Coronary artery (tissue), 2 donors: ENCODE measurements at regions not wholly inside any gene's neighbourhood (a gene's known extent, or its start where the extent isn't known, plus 50 kb on each side); places are given as distances from the start of the nearest gene placed in this dataset.
"Not testable (repeated sequence)": the region's sequence is repeated elsewhere in the genome, so short reads cannot be mapped to it uniquely, and the experiment has no call there.

ENCODE experiments used
- DNase-seq: peaks from one replicate; pipeline ENCODE4 v3.0.0-alpha.2; 2017; ENCODE audit warnings: low spot score
- H3K27ac ChIP-seq, 2 donors: fragments of 200-600 bp; sonication (generic); one replicate each; pipeline ENCODE4 v1.5.1; 2016 to 2019
- H3K4me3 ChIP-seq: fragments of 200-600 bp; sonication (generic); 2 replicates; pipeline ENCODE4 v1.5.1; 2016; ENCODE audit warnings: mild to moderate bottlenecking, moderate library complexity
- CTCF ChIP-seq: fragments of 200-600 bp; sonication (generic); IDR thresholded peaks from one replicate; pipeline ENCODE4 v1.5.1; 2019; ENCODE audit warnings: antibody characterized with exemption

- no peak for DNase-seq
- H3K4me3 ChIP-seq = no peak overlapping the region
- peak overlapping the region in 1 of 2 donors; percentile 43 for H3K27ac ChIP-seq
- TF ChIP-seq CTCF = no peak
Observed at GRCh38 chr7:17408245-17408903, 109.9 kb downstream of the AHR start.

GRCh38 chr7:17408904-17409290 is 110.4 kb downstream of the AHR start:
- no peak for TF ChIP-seq CTCF
- no peak for DNase-seq
- Histone ChIP-seq H3K4me3 (no peak overlapping the region), H3K27ac (no peak overlapping the region)

GRCh38 chr7:17411922-17412321 is 113.5 kb downstream of the AHR start:
- H3K27ac ChIP-seq = no peak overlapping the region
- no peak overlapping the region for H3K4me3 ChIP-seq
- TF ChIP-seq CTCF = no peak
- DNase-seq = no peak

- no peak overlapping the region for H3K4me3 ChIP-seq
- no peak for TF ChIP-seq CTCF
- no peak for DNase-seq
- H3K27ac ChIP-seq = no peak overlapping the region
Observed at GRCh38 chr7:17412883-17413282, 114.4 kb downstream of the AHR start.

GRCh38 chr7:17415955-17416354 is 117.5 kb downstream of the AHR start:
- H3K4me3 ChIP-seq = no peak overlapping the region
- H3K27ac ChIP-seq = no peak overlapping the region
- no peak for TF ChIP-seq CTCF
- DNase-seq = no peak

GRCh38 chr7:17420308-17421015 is 122.0 kb downstream of the AHR start:
- H3K27ac ChIP-seq, DNase-seq, H3K4me3 ChIP-seq: not testable (repeated sequence)

- Histone ChIP-seq H3K4me3 (no peak overlapping the region), H3K27ac (no peak overlapping the region)
- TF ChIP-seq CTCF = no peak
- DNase-seq = no peak
Observed at GRCh38 chr7:17421941-17422340, 123.5 kb downstream of the AHR start.
